ENCODE measurements at regions not wholly inside any gene's neighbourhood (a gene's known extent, or its start where the extent isn't known, plus 50 kb on each side); places are given as distances from the start of the nearest gene placed in this dataset.

GRCh38 chr4:82034878-82035277 is 338.9 kb downstream of the HNRNPD start:
- DNase-seq (ENCODE audit: low read depth), result no peak
- no peaks in the 10 kb centered on the region for H3K36me3 ChIP-seq (ENCODE audit: control insufficient read depth, insufficient read depth, low read length)
- no peak overlapping the region for H3K4me3 ChIP-seq (ENCODE audit: low read depth, low read length)
- no peak for TF ChIP-seq CTCF (IDR thresholded peaks at IDR 0.05; ENCODE audit: insufficient read depth, low read depth, low read length)
- ChIA-PET POLR2A (no interaction called here), CTCF (no interaction called here)
- no peaks in the 10 kb centered on the region for H3K27me3 ChIP-seq (ENCODE audit: control insufficient read depth, insufficient read depth, low read length)

DNA sequence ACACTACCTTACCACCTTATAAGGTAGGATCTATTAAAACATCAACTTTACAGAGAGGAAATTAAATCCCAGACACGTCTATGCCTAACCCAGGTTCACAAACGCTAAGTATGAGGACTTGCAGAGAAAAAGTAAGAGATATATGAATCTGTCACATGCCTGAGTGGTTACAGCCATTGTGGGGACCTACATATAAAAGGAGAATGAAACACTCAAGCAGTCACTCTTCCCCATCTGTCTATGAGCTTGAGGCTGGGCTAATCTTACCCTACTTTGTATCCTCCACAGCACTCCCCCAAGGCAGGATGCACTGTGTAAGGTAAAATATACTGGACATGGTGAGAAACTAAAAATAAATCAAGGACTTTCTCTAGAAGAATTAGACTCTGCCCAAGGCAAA is 339.9 kb downstream of the HNRNPD start:
- CTCF ChIA-PET, result no interaction called here
- H3K36me3 ChIP-seq (ENCODE audit: control insufficient read depth, insufficient read depth, low read length), result no peaks in the 10 kb centered on the region
- no peak overlapping the region for H3K4me3 ChIP-seq (ENCODE audit: low read depth, low read length)
- POLR2A ChIA-PET, result no interaction called here
- DNase-seq (ENCODE audit: low read depth), result no peak
- no peaks in the 10 kb centered on the region for H3K27me3 ChIP-seq (ENCODE audit: control insufficient read depth, insufficient read depth, low read length)
- TF ChIP-seq CTCF (IDR thresholded peaks at IDR 0.05; ENCODE audit: insufficient read depth, low read depth, low read length), result no peak

- POLR2A ChIA-PET, result no interaction called here
- Histone ChIP-seq H3K36me3 (ENCODE audit: control insufficient read depth, insufficient read depth, low read length) (no peaks in the 10 kb centered on the region), H3K27me3 (ENCODE audit: control insufficient read depth, insufficient read depth, low read length) (no peaks in the 10 kb centered on the region), H3K4me3 (ENCODE audit: low read depth, low read length) (no peak overlapping the region)
- no peak for DNase-seq (ENCODE audit: low read depth)
- TF ChIP-seq CTCF (IDR thresholded peaks at IDR 0.05; ENCODE audit: insufficient read depth, low read depth, low read length), result no peak
- CTCF ChIA-PET, result no interaction called here
Observed at GRCh38 chr4:82031376-82031927, 342.3 kb downstream of the HNRNPD start.

DNA sequence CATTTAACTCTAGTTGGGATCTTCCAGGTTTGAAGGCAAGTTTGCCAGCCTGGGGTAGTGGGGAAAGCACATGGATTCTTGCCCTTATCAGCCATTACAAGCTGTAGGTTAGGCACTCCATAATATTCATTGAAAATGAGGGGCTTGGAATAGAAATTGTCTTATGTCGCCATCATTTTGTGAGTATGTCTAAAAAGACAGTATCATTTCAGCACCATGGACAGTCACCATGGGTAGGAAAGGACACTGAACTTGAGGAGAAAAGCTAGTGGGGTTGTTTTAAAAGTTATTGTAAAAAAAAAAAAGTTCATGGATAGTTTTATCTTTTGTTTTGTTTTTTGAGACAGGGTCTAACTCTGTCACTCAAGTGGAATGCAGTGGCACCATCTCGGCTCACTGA is 356.1 kb downstream of the HNRNPD start:
- Histone ChIP-seq H3K27me3 (ENCODE audit: control insufficient read depth, insufficient read depth, low read length) (no peaks in the 10 kb centered on the region), H3K36me3 (ENCODE audit: control insufficient read depth, insufficient read depth, low read length) (no peaks in the 10 kb centered on the region), H3K4me3 (ENCODE audit: low read depth, low read length) (no peak overlapping the region)
- TF ChIP-seq CTCF (IDR thresholded peaks at IDR 0.05; ENCODE audit: insufficient read depth, low read depth, low read length), result no peak
- POLR2A ChIA-PET, result no interaction called here
- CTCF ChIA-PET, result no interaction called here
- DNase-seq (ENCODE audit: low read depth), result no peak

GRCh38 chr4:82005158-82005557 is 368.6 kb downstream of the HNRNPD start:
- Histone ChIP-seq H3K36me3 (ENCODE audit: control insufficient read depth, insufficient read depth, low read length) (no peaks in the 10 kb centered on the region), H3K4me3 (ENCODE audit: low read depth, low read length) (no peak overlapping the region), H3K27me3 (ENCODE audit: control insufficient read depth, insufficient read depth, low read length) (no peaks in the 10 kb centered on the region)
- no peak for TF ChIP-seq CTCF (IDR thresholded peaks at IDR 0.05; ENCODE audit: insufficient read depth, low read depth, low read length)
- ChIA-PET CTCF (interaction anchor here (1.1 kb wide), 1 partner anchor 11 kb away, joined by 3 read pairs; no protein-coding TSS in a partner anchor), POLR2A (no interaction called here)
- no peak for DNase-seq (ENCODE audit: low read depth)

Data from BJ (cell line).